ENCODE measurements at regions not wholly inside any gene's neighbourhood (a gene's known extent, or its start where the extent isn't known, plus 50 kb on each side); places are given as distances from the start of the nearest gene placed in this dataset.

DNA sequence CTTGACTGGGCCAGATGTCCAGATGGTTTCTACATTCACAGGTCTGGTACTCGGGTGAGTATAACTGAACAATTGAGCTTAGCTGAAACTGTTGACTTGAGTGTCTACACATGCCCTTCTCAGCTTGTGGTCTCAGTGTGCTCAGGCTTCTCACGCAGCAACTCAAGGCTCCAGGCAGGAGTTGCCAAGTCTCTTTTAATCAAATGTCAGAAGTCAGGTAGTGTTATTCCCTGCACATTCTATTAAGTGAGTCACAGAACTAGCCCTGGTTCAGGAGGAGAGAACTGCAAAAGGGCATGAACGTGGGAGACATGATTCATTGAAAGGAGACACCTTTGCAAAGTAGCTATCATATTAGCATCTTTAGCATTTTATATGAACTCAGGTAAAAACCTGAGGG, 199.3 kb upstream of the ACTBL2 start:
- Mint-ChIP-seq H3K9me3 (ENCODE audit: unreplicated experiment) (peaks cover 1% of the 10 kb centered on the region), H3K27me3 (ENCODE audit: unreplicated experiment) (peaks cover 1% of the 10 kb centered on the region), H3K27ac (ENCODE audit: unreplicated experiment) (no peak overlapping the region), H3K36me3 (ENCODE audit: unreplicated experiment) (no peaks in the 10 kb centered on the region), H3K4me3 (ENCODE audit: unreplicated experiment) (no peak overlapping the region), H3K4me1 (ENCODE audit: low read depth, unreplicated experiment) (peaks cover 13% of the 10 kb centered on the region)
- TF ChIP-seq, protein P1, sequence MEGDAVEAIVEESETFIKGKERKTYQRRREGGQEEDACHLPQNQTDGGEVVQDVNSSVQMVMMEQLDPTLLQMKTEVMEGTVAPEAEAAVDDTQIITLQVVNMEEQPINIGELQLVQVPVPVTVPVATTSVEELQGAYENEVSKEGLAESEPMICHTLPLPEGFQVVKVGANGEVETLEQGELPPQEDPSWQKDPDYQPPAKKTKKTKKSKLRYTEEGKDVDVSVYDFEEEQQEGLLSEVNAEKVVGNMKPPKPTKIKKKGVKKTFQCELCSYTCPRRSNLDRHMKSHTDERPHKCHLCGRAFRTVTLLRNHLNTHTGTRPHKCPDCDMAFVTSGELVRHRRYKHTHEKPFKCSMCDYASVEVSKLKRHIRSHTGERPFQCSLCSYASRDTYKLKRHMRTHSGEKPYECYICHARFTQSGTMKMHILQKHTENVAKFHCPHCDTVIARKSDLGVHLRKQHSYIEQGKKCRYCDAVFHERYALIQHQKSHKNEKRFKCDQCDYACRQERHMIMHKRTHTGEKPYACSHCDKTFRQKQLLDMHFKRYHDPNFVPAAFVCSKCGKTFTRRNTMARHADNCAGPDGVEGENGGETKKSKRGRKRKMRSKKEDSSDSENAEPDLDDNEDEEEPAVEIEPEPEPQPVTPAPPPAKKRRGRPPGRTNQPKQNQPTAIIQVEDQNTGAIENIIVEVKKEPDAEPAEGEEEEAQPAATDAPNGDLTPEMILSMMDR (IDR thresholded peaks at IDR 0.05; ENCODE audit: partially characterized antibody, unreplicated experiment), result no peak
- no peak for DNase-seq

DNA sequence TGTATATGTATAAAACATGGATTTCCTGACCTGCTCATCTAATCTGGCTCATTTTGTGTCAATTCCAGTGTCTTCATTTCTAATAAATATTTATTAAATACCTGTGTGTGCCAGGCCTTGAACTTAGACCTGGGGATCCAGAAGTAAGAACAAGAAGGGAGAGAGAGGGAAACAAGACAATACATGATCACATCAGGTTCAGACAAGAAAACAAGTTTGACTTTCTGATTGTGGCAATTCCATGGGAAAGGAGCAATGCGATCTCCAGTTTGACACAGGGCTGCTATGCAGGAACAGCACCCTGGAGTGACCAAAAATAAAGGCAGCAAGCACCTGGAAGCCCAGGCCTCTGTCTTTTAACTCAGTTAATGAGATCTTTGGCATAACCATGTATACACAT, 198.1 kb upstream of the ACTBL2 start:
- TF ChIP-seq, protein P1 (IDR thresholded peaks at IDR 0.05; ENCODE audit: partially characterized antibody, unreplicated experiment), result no peak
- peaks cover 1% of the 10 kb centered on the region for H3K27me3 Mint-ChIP-seq (ENCODE audit: unreplicated experiment)
- peaks cover 12% of the 10 kb centered on the region for H3K4me1 Mint-ChIP-seq (ENCODE audit: low read depth, unreplicated experiment)
- peaks cover 1% of the 10 kb centered on the region for H3K9me3 Mint-ChIP-seq (ENCODE audit: unreplicated experiment)
- H3K36me3 Mint-ChIP-seq (ENCODE audit: unreplicated experiment), result no peaks in the 10 kb centered on the region
- no peak overlapping the region for H3K27ac Mint-ChIP-seq (ENCODE audit: unreplicated experiment)
- no peak overlapping the region for H3K4me3 Mint-ChIP-seq (ENCODE audit: unreplicated experiment)
- DNase-seq, result no peak

DNA sequence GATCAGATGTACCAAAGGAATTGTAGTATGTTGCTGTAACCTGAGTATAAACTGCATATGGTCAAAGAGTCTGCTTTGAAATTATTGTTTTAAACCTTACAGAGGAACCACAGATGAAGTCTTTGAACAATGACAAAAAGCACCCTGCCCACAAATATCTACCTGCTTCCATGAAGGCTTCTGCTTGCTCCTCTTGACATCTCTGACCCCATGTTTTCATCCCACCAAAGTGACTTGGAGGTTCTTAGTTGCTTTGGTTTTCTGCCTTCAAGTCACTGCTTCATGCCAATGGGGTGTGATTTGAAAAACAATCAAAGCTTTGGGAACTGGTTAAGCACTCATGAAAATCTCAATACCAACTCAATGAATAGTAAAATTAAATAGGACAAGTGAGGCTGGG, 194.6 kb upstream of the ACTBL2 start:
- Mint-ChIP-seq H3K27me3 (ENCODE audit: unreplicated experiment) (no peaks in the 10 kb centered on the region), H3K36me3 (ENCODE audit: unreplicated experiment) (no peaks in the 10 kb centered on the region), H3K9me3 (ENCODE audit: unreplicated experiment) (no peaks in the 10 kb centered on the region), H3K4me3 (ENCODE audit: unreplicated experiment) (no peak overlapping the region), H3K4me1 (ENCODE audit: low read depth, unreplicated experiment) (no peaks in the 10 kb centered on the region), H3K27ac (ENCODE audit: unreplicated experiment) (no peak overlapping the region)
- DNase-seq, result no peak
- TF ChIP-seq, protein P1 (IDR thresholded peaks at IDR 0.05; ENCODE audit: partially characterized antibody, unreplicated experiment), result no peak

DNA sequence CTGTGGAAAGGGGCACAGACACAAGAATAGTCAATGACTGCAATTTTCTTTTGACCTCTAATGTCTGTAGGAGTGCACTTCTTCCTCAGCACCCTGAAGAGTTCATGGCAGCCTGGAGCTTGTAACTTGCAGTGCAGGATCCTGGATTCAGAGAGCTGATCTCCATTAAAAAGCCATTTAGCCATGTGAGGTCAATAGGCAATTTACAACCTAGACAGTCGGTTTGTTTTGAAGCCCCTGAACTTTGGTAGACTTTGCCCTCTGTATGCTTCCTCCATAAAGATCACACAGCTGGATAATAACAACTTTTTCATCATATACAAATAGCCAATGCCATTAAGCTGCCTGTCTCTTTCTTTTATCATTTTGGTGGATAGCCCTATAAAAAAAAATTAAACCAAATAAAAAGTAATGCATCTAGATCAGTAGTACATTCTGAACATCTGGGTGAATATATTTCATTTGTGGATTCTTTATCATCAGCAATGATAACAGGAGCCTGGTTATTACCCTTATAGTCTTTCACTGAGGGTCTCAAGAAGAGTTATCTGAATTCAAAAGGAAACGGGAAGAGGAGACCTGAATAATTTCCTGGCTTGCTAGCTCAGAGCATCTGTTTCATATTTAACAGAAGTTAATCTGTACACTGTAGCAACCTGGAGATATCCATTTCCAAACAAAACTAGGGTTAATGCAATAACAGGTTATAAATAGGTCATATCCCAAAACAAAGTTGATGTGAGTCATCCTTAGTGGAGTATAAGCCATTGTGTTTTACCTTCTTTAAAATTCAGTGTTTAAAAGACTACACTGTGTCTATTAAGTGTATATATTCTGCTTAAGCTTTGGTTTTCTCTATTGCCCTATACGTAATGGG, 193.8 kb upstream of the ACTBL2 start:
- Mint-ChIP-seq H3K4me1 (ENCODE audit: low read depth, unreplicated experiment) (no peaks in the 10 kb centered on the region), H3K4me3 (ENCODE audit: unreplicated experiment) (no peak overlapping the region), H3K9me3 (ENCODE audit: unreplicated experiment) (no peaks in the 10 kb centered on the region), H3K27ac (ENCODE audit: unreplicated experiment) (no peak overlapping the region), H3K36me3 (ENCODE audit: unreplicated experiment) (no peaks in the 10 kb centered on the region), H3K27me3 (ENCODE audit: unreplicated experiment) (no peaks in the 10 kb centered on the region)
- TF ChIP-seq, protein P1 (IDR thresholded peaks at IDR 0.05; ENCODE audit: partially characterized antibody, unreplicated experiment), result no peak
- DNase-seq, result no peak

DNA sequence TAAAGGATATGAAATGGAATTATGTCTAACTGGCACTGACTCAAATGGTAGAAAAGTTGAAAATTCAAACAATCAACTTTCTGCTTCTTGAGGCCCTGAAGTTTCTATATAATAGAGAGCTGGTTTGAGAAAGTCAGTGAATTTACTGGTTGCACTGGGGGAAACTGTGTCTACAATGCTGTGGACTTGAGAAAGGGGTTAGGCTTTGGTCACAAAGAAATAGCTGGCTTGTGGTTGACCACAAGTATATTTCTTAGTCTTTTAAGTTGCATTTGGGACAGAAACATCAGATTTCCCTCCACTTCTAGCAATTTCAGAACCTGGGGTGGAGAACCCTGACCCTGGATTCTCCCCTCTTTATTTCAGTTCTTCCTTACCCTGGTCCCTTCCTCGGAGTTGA, 192.6 kb upstream of the ACTBL2 start:
- Mint-ChIP-seq H3K36me3 (ENCODE audit: unreplicated experiment) (no peaks in the 10 kb centered on the region), H3K4me3 (ENCODE audit: unreplicated experiment) (no peak overlapping the region), H3K4me1 (ENCODE audit: low read depth, unreplicated experiment) (no peaks in the 10 kb centered on the region), H3K27ac (ENCODE audit: unreplicated experiment) (no peak overlapping the region), H3K27me3 (ENCODE audit: unreplicated experiment) (no peaks in the 10 kb centered on the region), H3K9me3 (ENCODE audit: unreplicated experiment) (no peaks in the 10 kb centered on the region)
- TF ChIP-seq, protein P1 (IDR thresholded peaks at IDR 0.05; ENCODE audit: partially characterized antibody, unreplicated experiment), result no peak
- DNase-seq, result no peak
